A204.1 (cell line): ENCODE measurements at regions not wholly inside any gene's neighbourhood (a gene's known extent, or its start where the extent isn't known, plus 50 kb on each side); places are given as distances from the start of the nearest gene placed in this dataset.
A peak's percentile ranks its signal among the peaks of the same experiment; 100 is the strongest.

Experiments
- FAIRE-seq: peaks from 2 replicates; lab custom pipeline; 2012; peaks lifted over from hg19 to GRCh38; lab: Jason Lieb, UNC

DNA sequence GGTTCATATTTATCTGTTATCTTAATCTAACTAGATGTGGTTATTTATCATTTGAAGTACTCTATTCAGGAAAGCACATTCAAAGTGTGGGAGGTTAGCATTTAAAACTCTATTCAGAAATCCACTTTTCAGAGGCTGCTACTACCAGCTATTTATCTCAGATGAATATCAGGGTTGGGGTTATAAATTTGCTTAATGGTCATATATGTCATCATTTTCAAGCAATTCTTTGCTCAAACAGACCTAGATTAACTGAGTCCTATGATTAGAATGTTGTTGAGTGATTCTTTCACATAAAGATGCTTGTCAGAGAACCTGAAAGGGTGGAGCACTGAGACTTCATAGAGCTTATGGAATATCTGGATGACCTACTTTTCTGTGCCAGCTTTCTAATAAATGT is 436.9 kb upstream of the TGFBR2 start:
- no peak for FAIRE-seq

GRCh38 chr3:30170681-30171438 is 435.5 kb upstream of the TGFBR2 start:
- no peak for FAIRE-seq

GRCh38 chr3:30174357-30174756 is 432.0 kb upstream of the TGFBR2 start:
- no peak for FAIRE-seq

DNA sequence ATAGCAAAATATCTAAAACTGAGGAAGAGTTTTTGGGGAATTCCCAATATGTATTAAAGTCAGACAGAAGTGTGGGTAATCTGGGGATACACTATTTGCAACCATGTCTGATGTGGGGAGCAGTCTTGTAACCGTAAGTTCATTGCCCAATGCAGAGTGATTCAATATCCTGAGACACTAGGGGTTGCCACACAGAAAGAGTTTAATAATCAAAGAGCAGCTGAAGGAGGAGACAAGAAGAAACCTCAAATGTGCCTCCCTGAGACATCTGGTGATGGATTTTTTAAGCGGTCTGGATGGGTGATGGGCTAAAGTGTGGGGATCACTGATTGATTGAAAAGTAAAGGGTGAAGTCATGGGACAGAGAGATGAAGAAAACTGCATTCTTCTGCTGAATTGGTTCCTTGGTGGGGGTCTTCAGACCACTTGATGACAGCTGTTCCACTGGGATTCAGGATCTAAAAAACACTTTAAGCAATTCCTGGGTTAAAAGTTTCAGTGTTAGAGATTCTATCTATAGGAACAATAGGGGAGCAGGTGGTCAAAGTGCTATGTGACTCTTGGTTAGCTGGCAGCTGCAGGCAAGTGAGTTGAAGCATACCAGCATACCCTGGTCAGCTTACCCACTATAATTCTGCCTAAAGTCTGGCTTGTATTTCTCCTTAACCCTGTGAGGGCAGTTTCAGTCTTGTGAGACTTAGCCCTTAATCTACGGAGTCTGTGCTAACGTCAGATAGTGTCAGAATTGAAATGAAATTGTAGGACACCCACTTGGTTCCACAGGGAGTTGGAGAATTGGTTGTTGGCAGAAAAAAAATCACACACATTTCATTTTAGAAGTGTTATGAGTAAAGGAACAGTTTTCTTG is 425.9 kb upstream of the TGFBR2 start:
- no peak for FAIRE-seq

DNA sequence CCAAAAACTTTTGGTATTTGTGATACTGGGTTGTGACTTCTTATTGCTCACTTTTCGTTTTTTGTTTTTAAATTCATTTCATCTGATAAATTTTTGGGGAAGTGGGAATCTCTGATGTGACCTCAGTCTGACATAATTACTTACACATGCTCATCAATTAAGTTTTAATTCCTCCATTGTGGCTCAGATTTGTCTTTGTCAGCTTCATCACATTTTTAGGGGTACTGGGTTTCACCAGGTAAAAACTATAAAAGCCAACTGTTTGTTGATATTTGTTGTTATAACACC is 425.3 kb upstream of the TGFBR2 start:
- no peak for FAIRE-seq

DNA sequence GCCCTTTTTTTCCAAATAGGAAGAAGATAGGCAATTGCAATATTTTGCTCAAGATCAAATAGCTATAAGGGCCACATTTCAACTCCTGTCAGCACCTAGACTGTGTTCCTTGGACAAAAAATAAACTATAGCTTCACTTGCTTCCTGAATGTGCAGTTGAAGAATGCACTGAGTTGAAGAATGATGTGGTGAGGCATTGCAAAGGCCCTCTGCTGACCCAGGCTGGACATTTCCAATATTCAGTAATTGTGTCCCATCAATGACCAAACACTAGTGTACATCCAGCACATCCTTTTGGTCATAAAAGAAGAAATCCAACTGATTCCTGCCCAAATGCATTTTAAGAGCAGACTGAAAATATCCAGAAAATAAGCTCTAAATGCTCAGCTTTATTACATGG is 424.8 kb upstream of the TGFBR2 start:
- FAIRE-seq: no peak

- no peak for FAIRE-seq
Observed at GRCh38 chr3:30183421-30183820, 423.0 kb upstream of the TGFBR2 start.

- FAIRE-seq: no peak
Observed at GRCh38 chr3:30184091-30184810, 422.1 kb upstream of the TGFBR2 start.

DNA sequence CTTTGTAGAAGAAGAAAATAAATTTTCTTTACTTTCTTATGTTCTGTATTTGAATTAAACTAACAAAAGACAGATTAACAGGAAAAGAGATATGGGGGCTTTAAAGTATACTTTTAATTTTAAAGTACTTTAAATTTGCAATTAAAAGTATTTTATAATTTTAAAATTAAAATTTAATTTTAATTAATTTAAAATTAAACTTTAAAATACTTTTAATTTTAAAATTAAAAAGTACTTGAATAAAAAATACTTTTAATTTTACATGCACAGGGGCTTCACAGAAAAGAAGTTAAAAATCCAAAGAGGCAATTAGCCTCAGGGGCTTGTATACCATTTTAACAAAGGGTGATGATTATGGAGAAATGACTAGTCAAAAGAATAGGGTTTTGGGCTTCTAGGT is 420.5 kb upstream of the TGFBR2 start:
- FAIRE-seq: peak; percentile 91

- no peak for FAIRE-seq
Observed at GRCh38 chr3:30186741-30187219, 419.6 kb upstream of the TGFBR2 start.

DNA sequence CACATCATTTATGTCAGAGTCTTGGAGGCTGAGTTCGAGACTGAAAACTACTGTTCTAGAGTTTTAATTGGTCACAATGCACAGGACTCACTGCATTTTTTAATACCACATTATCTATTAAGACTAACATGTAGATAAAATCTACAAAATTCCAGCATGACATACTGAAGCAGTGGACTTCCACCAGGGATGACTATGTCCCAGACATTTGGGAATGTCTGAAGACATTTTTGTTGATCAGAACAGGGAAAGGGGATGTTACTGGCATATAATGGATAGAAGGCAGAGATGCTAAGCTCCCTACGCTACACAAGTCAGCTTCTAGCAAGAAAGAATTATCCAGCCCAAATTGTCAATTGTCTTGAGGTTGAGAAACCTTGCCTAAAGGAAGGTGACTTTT is 419.0 kb upstream of the TGFBR2 start:
- no peak for FAIRE-seq

DNA sequence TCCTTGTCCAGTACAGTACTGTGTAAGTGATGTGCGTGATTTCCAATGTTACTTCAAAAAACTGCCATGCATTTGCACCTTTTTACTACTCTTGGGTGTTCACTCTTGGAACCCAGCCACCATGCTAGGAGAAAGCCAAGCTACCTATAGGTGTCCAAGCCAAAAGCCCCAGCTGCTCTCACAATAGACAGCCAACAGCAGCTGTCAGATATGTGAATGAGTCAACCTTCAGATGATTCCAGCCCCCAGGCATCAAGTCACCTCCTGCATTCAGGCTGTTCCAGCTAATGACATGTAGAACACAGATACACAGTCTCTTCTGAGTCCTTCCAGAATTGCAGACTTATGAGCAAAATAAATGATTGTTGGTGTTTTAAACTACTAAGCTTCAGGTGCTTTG is 417.7 kb upstream of the TGFBR2 start:
- no peak for FAIRE-seq

- no peak for FAIRE-seq
Observed at GRCh38 chr3:30189900-30190299, 416.5 kb upstream of the TGFBR2 start.

DNA sequence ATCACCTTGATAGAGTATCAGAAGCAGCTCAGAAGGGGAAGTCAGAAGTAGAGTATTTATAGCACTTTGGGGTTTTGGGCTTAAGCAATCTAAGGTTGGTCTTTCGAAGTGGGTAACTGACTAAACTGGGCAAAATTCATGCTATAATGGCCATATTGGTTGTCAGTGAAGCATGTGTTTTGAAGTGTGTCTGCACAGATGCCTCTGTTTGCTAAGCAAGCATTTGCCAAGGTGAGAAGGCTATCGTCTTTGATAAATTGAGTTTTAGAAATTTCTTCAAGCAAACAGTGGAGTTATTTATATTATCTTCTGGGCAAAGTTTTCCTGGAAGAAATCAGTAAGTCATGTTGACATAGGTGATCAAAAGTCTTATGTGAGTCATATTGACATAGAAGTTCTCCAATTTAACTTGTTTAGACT is 412.8 kb upstream of the TGFBR2 start:
- no peak for FAIRE-seq

DNA sequence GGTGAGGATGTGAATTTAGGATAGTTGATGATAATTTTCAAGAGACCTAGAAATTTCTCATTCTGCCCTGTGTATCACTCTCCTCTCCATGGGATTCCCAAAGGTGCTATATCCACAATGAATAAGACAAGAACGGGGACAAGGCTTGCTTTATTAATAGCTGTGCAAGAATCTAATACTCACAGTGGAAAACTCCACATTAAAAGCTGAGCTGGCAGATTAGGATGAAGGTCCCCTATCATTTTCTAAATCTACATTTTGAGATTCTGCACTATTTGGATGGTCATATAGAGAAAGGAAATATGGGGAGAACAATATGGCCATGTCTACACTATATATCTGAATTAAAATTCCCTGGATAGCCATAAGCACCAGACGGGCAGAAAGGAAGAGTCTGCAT is 411.0 kb upstream of the TGFBR2 start:
- FAIRE-seq: no peak

DNA sequence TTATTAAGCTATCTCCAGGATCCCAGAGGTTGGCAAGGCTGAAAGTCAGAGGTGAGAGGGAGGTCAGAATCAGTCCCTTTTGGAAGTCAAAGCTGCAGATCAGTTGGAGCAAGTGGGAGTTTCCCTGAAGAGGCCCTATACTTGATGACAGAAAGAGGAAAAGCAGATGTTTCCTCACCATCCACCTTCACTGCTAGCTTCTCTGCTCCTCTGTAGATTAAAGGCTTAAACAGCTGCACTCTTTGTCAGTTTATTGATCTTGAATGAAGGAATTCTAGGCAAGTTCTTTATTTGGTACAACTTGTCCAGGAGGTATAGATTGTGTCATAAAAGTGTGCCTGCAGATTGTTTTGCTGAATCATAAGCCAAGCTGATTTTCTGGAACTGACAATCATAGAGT is 408.2 kb upstream of the TGFBR2 start:
- no peak for FAIRE-seq

DNA sequence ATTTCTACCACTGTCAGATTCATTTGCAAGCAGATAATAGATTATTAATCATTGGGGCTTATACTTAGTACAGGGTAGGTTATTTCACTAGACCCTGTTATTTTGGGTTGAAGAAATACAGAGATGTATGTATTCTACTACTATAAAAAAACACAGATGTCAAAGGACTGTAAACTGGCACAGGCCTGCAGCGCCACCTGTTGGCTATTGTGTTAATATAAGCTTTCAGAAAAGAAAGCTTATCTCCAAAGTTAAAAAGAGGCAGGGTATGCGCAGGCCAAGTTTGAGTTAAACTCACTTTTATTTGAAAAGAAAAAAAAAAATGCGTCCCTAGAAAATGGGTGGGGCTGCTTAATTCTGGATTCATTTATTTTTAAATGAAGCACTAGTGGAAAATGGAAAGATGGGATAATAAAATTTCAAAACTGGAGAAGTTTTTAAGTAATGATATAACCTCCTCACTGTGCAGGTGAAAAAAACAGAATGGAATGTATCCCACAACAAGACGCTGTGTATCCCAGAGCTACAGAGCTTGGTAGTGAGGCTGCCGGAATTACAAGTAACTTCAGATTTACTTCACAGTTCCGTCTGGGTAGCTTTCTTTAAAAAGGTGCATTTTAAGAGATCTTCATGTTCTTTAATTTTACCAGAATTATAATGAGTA is 407.2 kb upstream of the TGFBR2 start:
- FAIRE-seq: peak; percentile 68

- no peak for FAIRE-seq
Observed at GRCh38 chr3:30199855-30200254, 406.5 kb upstream of the TGFBR2 start.

GRCh38 chr3:30201715-30202114 is 404.7 kb upstream of the TGFBR2 start:
- no peak for FAIRE-seq

DNA sequence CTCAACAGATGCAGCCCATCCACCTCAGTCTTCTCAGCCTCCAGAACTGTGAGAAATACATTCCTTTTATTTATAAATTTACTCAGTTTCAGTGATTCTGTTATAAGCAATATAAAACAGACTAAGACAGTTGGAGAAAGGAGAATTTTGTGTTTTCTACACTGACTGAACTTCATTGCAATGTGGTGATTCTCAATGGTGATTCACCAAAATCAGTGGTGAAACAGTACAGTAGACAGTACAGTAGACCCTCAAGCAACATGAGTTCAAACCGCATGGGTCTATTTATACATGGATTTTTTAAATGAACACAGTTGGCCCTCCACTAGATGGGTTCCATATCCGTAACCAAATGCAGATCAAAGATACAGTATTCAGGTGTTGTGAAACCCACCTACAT is 403.1 kb upstream of the TGFBR2 start:
- FAIRE-seq: no peak

DNA sequence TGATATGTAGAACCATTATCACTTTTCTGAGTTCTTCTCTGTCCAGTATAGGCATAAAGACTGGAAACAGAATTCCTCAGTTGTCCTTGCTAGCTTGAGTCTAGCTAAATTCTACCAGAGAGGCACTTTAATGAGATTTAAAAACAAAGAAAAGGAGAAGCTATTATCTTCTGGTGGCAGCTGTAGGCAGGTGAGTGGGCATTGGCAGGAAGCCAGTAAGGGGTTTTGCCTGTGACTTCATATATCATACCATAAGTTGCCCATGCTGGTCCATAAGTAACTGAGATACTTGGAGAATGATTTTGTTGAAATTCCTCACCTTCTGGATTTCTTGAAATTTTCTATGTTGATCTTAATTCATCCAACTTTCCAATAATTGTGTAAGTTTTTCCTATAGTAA is 402.3 kb upstream of the TGFBR2 start:
- no peak for FAIRE-seq

- FAIRE-seq: no peak
Observed at GRCh38 chr3:30206051-30206450, 400.4 kb upstream of the TGFBR2 start.

- no peak for FAIRE-seq
Observed at GRCh38 chr3:30221619-30222018, 384.8 kb upstream of the TGFBR2 start.
